ENCODE measurements at regions not wholly inside any gene's neighbourhood (a gene's known extent, or its start where the extent isn't known, plus 50 kb on each side); places are given as distances from the start of the nearest gene placed in this dataset.
A peak's percentile ranks its signal among the peaks of the same experiment; 100 is the strongest.

DNA sequence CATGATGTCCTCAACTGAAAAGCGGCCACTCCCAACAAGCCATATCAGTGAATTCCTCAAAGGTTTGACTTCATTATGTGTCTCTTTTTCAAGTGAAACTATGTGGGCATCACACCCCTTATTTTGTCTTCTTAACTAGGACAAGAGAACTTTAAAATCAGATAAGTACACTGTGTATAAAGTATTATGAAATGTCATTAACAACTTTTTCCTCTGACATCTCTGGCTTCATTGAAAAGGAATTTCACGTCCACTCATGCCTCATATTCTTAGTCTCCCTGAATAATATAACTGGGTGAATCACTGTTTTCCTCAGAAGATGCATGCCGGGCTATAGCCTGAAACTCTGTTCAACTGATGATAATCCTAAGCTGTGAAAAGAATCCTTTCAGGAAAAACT is 415.8 kb downstream of the ACTL7B start:
- 35% methylated on average over 2 of the region's 3 CpGs for WGBS
- Histone ChIP-seq H3K27me3 (ENCODE audit: control insufficient read depth in 1 of 2, insufficient read depth in 1 of 2, low read length in 2 of 2) (no peaks in the 10 kb centered on the region), H2AFZ (ENCODE audit: low read depth, low read length) (no peak overlapping the region), H3K4me1 (ENCODE audit: control insufficient read depth, insufficient read depth, low read depth, low read length) (peaks cover 4% of the 10 kb centered on the region), H3K27ac (ENCODE audit: low read length, poor library complexity, severe bottlenecking) (no peak overlapping the region), H2AK5ac (ENCODE audit: low read length, severe bottlenecking) (no peak overlapping the region), H3K23ac (ENCODE audit: low read length in 2 of 2) (no peak overlapping the region), H3K36me3 (ENCODE audit: control insufficient read depth in 1 of 2, insufficient read depth in 2 of 2, low read depth in 1 of 2, low read length in 2 of 2) (no peaks in the 10 kb centered on the region), H4K91ac (ENCODE audit: low read length) (no peak overlapping the region), H3K79me1 (replicated peaks; ENCODE audit: low read length, poor library complexity, severe bottlenecking) (no peaks in the 10 kb centered on the region), H3K14ac (ENCODE audit: low read length in 2 of 2) (no peak overlapping the region), H3K9ac (ENCODE audit: low read length) (peak overlapping the region; percentile 93), H2BK120ac (ENCODE audit: low read depth, low read length) (no peak overlapping the region), H2BK15ac (ENCODE audit: low read depth, poor library complexity, severe bottlenecking) (no peak overlapping the region), H3K9me3 (ENCODE audit: control insufficient read depth, low read length) (no peaks in the 10 kb centered on the region), H4K8ac (ENCODE audit: low read length) (no peak overlapping the region), H3K4ac (ENCODE audit: low read depth in 1 of 2, low read length in 2 of 2) (no peak overlapping the region), H2BK12ac (ENCODE audit: low read length in 2 of 2) (no peak overlapping the region), H3K18ac (ENCODE audit: low read depth in 1 of 2, low read length in 2 of 2) (no peak overlapping the region), H3K4me3 (ENCODE audit: insufficient read depth in 1 of 2, low read depth in 1 of 2, low read length in 2 of 2) (no peak overlapping the region), H2BK5ac (ENCODE audit: low read depth, low read length, poor library complexity, severe bottlenecking) (no peak overlapping the region), H3K4me2 (ENCODE audit: low read length, poor library complexity, severe bottlenecking) (no peak overlapping the region)
- DNase-seq: peak; percentile 73

DNA sequence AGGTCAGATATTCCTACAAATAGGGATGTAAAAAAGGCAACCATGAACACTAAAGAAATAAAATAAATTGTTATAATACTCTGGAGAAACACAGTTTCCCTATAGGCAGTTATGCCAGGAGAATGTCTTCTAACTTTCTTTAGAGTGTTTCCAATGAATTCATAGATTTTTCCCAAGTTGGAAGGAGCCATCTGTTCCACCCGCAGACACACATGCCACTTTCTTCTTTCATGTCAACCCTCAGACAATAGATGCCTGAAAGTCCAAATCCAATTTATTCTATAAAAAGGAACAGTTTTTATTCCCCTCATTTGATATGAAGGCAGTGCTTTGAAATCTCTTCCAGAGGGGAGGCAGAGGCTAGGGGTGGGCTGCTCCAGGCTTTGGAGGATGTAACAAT is 418.1 kb downstream of the ACTL7B start:
- Histone ChIP-seq H3K9ac (ENCODE audit: low read length) (no peak overlapping the region), H2BK5ac (ENCODE audit: low read depth, low read length, poor library complexity, severe bottlenecking) (no peak overlapping the region), H3K79me1 (replicated peaks; ENCODE audit: low read length, poor library complexity, severe bottlenecking) (no peaks in the 10 kb centered on the region), H2BK120ac (ENCODE audit: low read depth, low read length) (no peak overlapping the region), H2BK12ac (ENCODE audit: low read length in 2 of 2) (no peak overlapping the region), H2AFZ (ENCODE audit: low read depth, low read length) (no peak overlapping the region), H3K4me3 (ENCODE audit: insufficient read depth in 1 of 2, low read depth in 1 of 2, low read length in 2 of 2) (no peak overlapping the region), H3K36me3 (ENCODE audit: control insufficient read depth in 1 of 2, insufficient read depth in 2 of 2, low read depth in 1 of 2, low read length in 2 of 2) (no peaks in the 10 kb centered on the region), H3K4me2 (ENCODE audit: low read length, poor library complexity, severe bottlenecking) (no peak overlapping the region), H3K27ac (ENCODE audit: low read length, poor library complexity, severe bottlenecking) (no peak overlapping the region), H3K4ac (ENCODE audit: low read depth in 1 of 2, low read length in 2 of 2) (no peak overlapping the region), H3K23ac (ENCODE audit: low read length in 2 of 2) (no peak overlapping the region), H2AK5ac (ENCODE audit: low read length, severe bottlenecking) (no peak overlapping the region), H3K4me1 (ENCODE audit: control insufficient read depth, insufficient read depth, low read depth, low read length) (no peaks in the 10 kb centered on the region), H4K8ac (ENCODE audit: low read length) (peak overlapping the region; percentile 31), H4K91ac (ENCODE audit: low read length) (no peak overlapping the region), H3K9me3 (ENCODE audit: control insufficient read depth, low read length) (no peaks in the 10 kb centered on the region), H3K27me3 (ENCODE audit: control insufficient read depth in 1 of 2, insufficient read depth in 1 of 2, low read length in 2 of 2) (no peaks in the 10 kb centered on the region), H3K18ac (ENCODE audit: low read depth in 1 of 2, low read length in 2 of 2) (no peak overlapping the region), H2BK15ac (ENCODE audit: low read depth, poor library complexity, severe bottlenecking) (no peak overlapping the region), H3K14ac (ENCODE audit: low read length in 2 of 2) (no peak overlapping the region)
- DNase-seq: no peak
- WGBS: 100% methylated on average over 1 of the region's 1 CpG

DNA sequence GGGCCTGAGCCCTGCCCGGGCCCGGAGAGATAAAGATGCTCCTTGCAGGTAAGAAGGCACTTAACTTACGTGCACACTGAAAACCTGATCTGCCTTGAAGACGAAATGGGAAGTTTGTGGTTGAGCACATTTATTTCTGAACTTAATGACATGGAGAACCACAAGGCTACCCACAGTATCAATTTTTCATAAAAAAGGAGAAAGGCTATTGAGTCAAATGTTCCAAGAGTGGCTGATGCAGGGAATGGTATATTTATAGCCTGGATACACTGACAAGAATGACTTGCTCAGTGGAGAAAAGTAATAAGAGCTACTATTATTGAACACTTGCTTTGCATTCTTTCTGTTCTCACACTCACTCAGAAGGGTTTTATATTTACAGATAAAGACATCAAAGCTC is 419.3 kb downstream of the ACTL7B start:
- Histone ChIP-seq H2BK12ac (ENCODE audit: low read length in 2 of 2) (no peak overlapping the region), H3K4me3 (ENCODE audit: insufficient read depth in 1 of 2, low read depth in 1 of 2, low read length in 2 of 2) (no peak overlapping the region), H4K91ac (ENCODE audit: low read length) (no peak overlapping the region), H2BK120ac (ENCODE audit: low read depth, low read length) (no peak overlapping the region), H3K79me1 (replicated peaks; ENCODE audit: low read length, poor library complexity, severe bottlenecking) (no peaks in the 10 kb centered on the region), H2AFZ (ENCODE audit: low read depth, low read length) (no peak overlapping the region), H3K9ac (ENCODE audit: low read length) (no peak overlapping the region), H3K14ac (ENCODE audit: low read length in 2 of 2) (no peak overlapping the region), H3K9me3 (ENCODE audit: control insufficient read depth, low read length) (peaks cover 5% of the 10 kb centered on the region), H3K4me2 (ENCODE audit: low read length, poor library complexity, severe bottlenecking) (no peak overlapping the region), H2AK5ac (ENCODE audit: low read length, severe bottlenecking) (no peak overlapping the region), H3K4ac (ENCODE audit: low read depth in 1 of 2, low read length in 2 of 2) (no peak overlapping the region), H3K23ac (ENCODE audit: low read length in 2 of 2) (no peak overlapping the region), H4K8ac (ENCODE audit: low read length) (no peak overlapping the region), H3K4me1 (ENCODE audit: control insufficient read depth, insufficient read depth, low read depth, low read length) (no peaks in the 10 kb centered on the region), H2BK15ac (ENCODE audit: low read depth, poor library complexity, severe bottlenecking) (no peak overlapping the region), H3K27me3 (ENCODE audit: control insufficient read depth in 1 of 2, insufficient read depth in 1 of 2, low read length in 2 of 2) (no peaks in the 10 kb centered on the region), H3K27ac (ENCODE audit: low read length, poor library complexity, severe bottlenecking) (no peak overlapping the region), H3K36me3 (ENCODE audit: control insufficient read depth in 1 of 2, insufficient read depth in 2 of 2, low read depth in 1 of 2, low read length in 2 of 2) (no peaks in the 10 kb centered on the region), H2BK5ac (ENCODE audit: low read depth, low read length, poor library complexity, severe bottlenecking) (no peak overlapping the region), H3K18ac (ENCODE audit: low read depth in 1 of 2, low read length in 2 of 2) (no peak overlapping the region)
- 96% methylated on average over 3 of the region's 4 CpGs for WGBS
- no peak for DNase-seq

DNA sequence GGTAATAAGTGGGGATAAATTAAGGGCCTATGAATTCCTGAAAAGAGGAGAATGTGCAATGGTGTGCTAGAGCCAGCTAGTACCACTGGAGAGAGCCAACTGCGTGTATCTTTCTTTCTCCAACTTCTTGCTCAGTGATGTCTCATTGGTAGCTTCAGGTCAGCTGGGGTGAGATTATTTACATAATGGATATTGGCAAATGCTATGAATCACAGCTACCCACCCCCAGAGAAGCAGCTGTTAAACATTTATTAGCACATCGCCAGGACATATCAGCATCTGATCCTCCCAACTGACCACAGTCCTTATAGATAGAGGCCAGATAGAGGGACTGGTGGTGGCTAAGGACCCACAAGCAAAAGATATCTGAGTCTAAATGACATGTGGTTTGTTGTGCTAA is 421.3 kb downstream of the ACTL7B start:
- Histone ChIP-seq H3K14ac (ENCODE audit: low read length in 2 of 2) (no peak overlapping the region), H3K9ac (ENCODE audit: low read length) (no peak overlapping the region), H3K4me1 (ENCODE audit: control insufficient read depth, insufficient read depth, low read depth, low read length) (no peaks in the 10 kb centered on the region), H2BK5ac (ENCODE audit: low read depth, low read length, poor library complexity, severe bottlenecking) (no peak overlapping the region), H3K4ac (ENCODE audit: low read depth in 1 of 2, low read length in 2 of 2) (no peak overlapping the region), H3K18ac (ENCODE audit: low read depth in 1 of 2, low read length in 2 of 2) (no peak overlapping the region), H4K8ac (ENCODE audit: low read length) (no peak overlapping the region), H3K36me3 (ENCODE audit: control insufficient read depth in 1 of 2, insufficient read depth in 2 of 2, low read depth in 1 of 2, low read length in 2 of 2) (no peaks in the 10 kb centered on the region), H3K27me3 (ENCODE audit: control insufficient read depth in 1 of 2, insufficient read depth in 1 of 2, low read length in 2 of 2) (no peaks in the 10 kb centered on the region), H3K79me1 (replicated peaks; ENCODE audit: low read length, poor library complexity, severe bottlenecking) (no peaks in the 10 kb centered on the region), H2BK12ac (ENCODE audit: low read length in 2 of 2) (no peak overlapping the region), H3K4me3 (ENCODE audit: insufficient read depth in 1 of 2, low read depth in 1 of 2, low read length in 2 of 2) (no peak overlapping the region), H4K91ac (ENCODE audit: low read length) (no peak overlapping the region), H3K27ac (ENCODE audit: low read length, poor library complexity, severe bottlenecking) (no peak overlapping the region), H2BK120ac (ENCODE audit: low read depth, low read length) (no peak overlapping the region), H3K9me3 (ENCODE audit: control insufficient read depth, low read length) (peaks cover 17% of the 10 kb centered on the region), H2AFZ (ENCODE audit: low read depth, low read length) (no peak overlapping the region), H3K4me2 (ENCODE audit: low read length, poor library complexity, severe bottlenecking) (no peak overlapping the region), H3K23ac (ENCODE audit: low read length in 2 of 2) (no peak overlapping the region), H2AK5ac (ENCODE audit: low read length, severe bottlenecking) (no peak overlapping the region), H2BK15ac (ENCODE audit: low read depth, poor library complexity, severe bottlenecking) (no peak overlapping the region)
- peak; percentile 70 for DNase-seq
- WGBS: 40% methylated on average over 1 of the region's 2 CpGs
